HepG2 (cell line): ENCODE measurements at regions not wholly inside any gene's neighbourhood (a gene's known extent, or its start where the extent isn't known, plus 50 kb on each side); places are given as distances from the start of the nearest gene placed in this dataset.

Experiments used
- ELF1 ChIP-seq: sonication (generic); formaldehyde crosslinking; IDR thresholded peaks from 2 replicates; pipeline ENCODE4 v1.4.0; 2020; ENCODE audit warnings: missing genetic modification reagents
- FOXA1 ChIP-seq, 2 experiments: fragments of 450-650 bp in 1 of 2; sonication (generic) in 1 of 2; formaldehyde crosslinking in 1 of 2; IDR thresholded peaks; 2 replicates each; pipeline versions ENCODE4 v1.4.0 to v1.6.1; 2016 to 2020; ENCODE audit warnings: missing genetic modification reagents in 1 of 2
- TCF7 ChIP-seq: sonication (generic); IDR thresholded peaks from 2 replicates; pipeline ENCODE4 v1.6.1; 2016; ENCODE audit warnings: antibody characterized with exemption, low read depth
- TF ChIP-seq, protein P1 (sequence below): IDR thresholded peaks from 2 replicates; pipeline ENCODE4 v1.6.1; 2016; ENCODE audit warnings: missing compliant biosample characterization, missing genetic modification reagents, borderline replicate concordance

- TF ChIP-seq, protein P1, sequence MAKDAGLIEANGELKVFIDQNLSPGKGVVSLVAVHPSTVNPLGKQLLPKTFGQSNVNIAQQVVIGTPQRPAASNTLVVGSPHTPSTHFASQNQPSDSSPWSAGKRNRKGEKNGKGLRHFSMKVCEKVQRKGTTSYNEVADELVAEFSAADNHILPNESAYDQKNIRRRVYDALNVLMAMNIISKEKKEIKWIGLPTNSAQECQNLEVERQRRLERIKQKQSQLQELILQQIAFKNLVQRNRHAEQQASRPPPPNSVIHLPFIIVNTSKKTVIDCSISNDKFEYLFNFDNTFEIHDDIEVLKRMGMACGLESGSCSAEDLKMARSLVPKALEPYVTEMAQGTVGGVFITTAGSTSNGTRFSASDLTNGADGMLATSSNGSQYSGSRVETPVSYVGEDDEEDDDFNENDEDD, result no peak
- TF ChIP-seq FOXA1 (IDR thresholded peaks at IDR 0.05) (no peak), FOXA1 (CRISPR knock-in tag; IDR thresholded peaks at IDR 0.05) (no peak), ELF1 (no peak), TCF7 (no peak)
Observed at GRCh38 chr10:23965880-23966279, 243.1 kb upstream of the KIAA1217 start.
